Smooth muscle cell (in vitro differentiated cells): ENCODE measurements at regions not wholly inside any gene's neighbourhood (a gene's known extent, or its start where the extent isn't known, plus 50 kb on each side); places are given as distances from the start of the nearest gene placed in this dataset.

ENCODE experiments used
- DNase-seq: peaks from one replicate; lab custom pipeline; 2025; ENCODE audit not compliant: unreplicated experiment; lab: John Stamatoyannopoulos, UW
- H2AFZ ChIP-seq: fragments of 200-600 bp; sonication (generic); 2 replicates; pipeline ENCODE4 v1.6.0; 2016; ENCODE audit warnings: antibody characterized with exemption, low read depth, mild to moderate bottlenecking
- H3F3A ChIP-seq: fragments of 200-600 bp; sonication (generic); 2 replicates; pipeline ENCODE4 v1.6.0; 2017; ENCODE audit warnings: antibody characterized with exemption, low read depth
- H3K27ac ChIP-seq: fragments of 200-600 bp; sonication (generic); 2 replicates; pipeline ENCODE4 v1.5.1; 2016; ENCODE audit warnings: low read depth, mild to moderate bottlenecking
- H3K27me3 ChIP-seq: fragments of 200-600 bp; sonication (generic); 2 replicates; pipeline ENCODE4 v1.6.1; 2016; ENCODE audit warnings: low read depth, mild to moderate bottlenecking
- H3K36me3 ChIP-seq: fragments of 200-600 bp; sonication (generic); 2 replicates; pipeline ENCODE4 v1.5.1; 2016; ENCODE audit warnings: low read depth
- H3K4me1 ChIP-seq: fragments of 200-600 bp; sonication (generic); 2 replicates; pipeline ENCODE4 v1.5.1; 2016; ENCODE audit warnings: low read depth
- H3K4me2 ChIP-seq: fragments of 200-600 bp; sonication (generic); 2 replicates; pipeline ENCODE4 v1.6.0; 2016; ENCODE audit warnings: mild to moderate bottlenecking
- H3K4me3 ChIP-seq: fragments of 200-600 bp; sonication (generic); 2 replicates; pipeline ENCODE4 v1.5.1; 2016; ENCODE audit warnings: mild to moderate bottlenecking
- H3K79me2 ChIP-seq: fragments of 200-600 bp; sonication (generic); 2 replicates; pipeline ENCODE4 v1.6.0; 2016; ENCODE audit warnings: low read depth, mild to moderate bottlenecking
- H3K9ac ChIP-seq: fragments of 200-600 bp; sonication (generic); 2 replicates; pipeline ENCODE4 v1.6.0; 2016; ENCODE audit warnings: low read depth
- H3K9me3 ChIP-seq: fragments of 200-600 bp; sonication (generic); replicated peaks from 2 replicates; pipeline ENCODE4 v1.5.1; 2016; ENCODE audit warnings: low read depth
- H4K20me1 ChIP-seq: fragments of 200-600 bp; sonication (generic); 2 replicates; pipeline ENCODE4 v1.6.0; 2016; ENCODE audit warnings: low read depth
- WGBS: methylation state at CpG from one replicate; pipeline ENCODE4 v1.1.7; 2016; ENCODE audit warnings: low lambda C conversion rate; 5-methylcytosine and 5-hydroxymethylcytosine counted together
- TF ChIP-seq, protein P1 (sequence below): fragments of 200-600 bp; sonication (generic); IDR thresholded peaks from 2 replicates; pipeline ENCODE4 v1.5.1; 2017; ENCODE audit warnings: borderline replicate concordance, mild to moderate bottlenecking, antibody characterized with exemption; ENCODE audit not compliant: insufficient read depth, poor library complexity, severe bottlenecking

DNA sequence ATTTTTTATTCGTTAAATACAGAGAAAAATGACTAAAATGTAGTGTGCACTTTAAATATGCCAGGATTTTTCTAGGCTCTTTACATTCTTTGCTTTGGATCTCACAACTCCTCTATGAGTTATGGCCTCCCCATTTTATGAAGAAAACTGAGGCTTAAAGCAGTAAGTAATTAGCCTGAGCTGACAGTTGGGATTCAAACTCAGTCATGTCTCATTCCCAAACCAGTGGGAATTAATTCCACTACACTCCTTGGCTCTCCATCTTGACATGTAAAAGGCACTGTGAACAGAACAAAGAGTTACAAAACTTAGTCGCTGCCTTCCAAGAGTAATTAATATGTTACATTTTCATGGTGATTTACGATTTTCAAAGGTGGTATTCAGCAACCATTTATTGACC lies 351.9 kb downstream of the SATB2 start:
- Histone ChIP-seq H3K9ac (no peak overlapping the region), H3K36me3 (no peaks in the 10 kb centered on the region), H3F3A (no peaks in the 10 kb centered on the region), H4K20me1 (no peaks in the 10 kb centered on the region), H3K4me3 (no peak overlapping the region), H3K9me3 (no peaks in the 10 kb centered on the region), H3K27ac (no peak overlapping the region), H3K4me2 (no peak overlapping the region), H3K4me1 (no peaks in the 10 kb centered on the region), H2AFZ (no peak overlapping the region), H3K27me3 (no peaks in the 10 kb centered on the region), H3K79me2 (no peaks in the 10 kb centered on the region)
- 70% methylated on average over 3 of the region's 3 CpGs for WGBS
- DNase-seq, result no peak
- TF ChIP-seq, protein P1, sequence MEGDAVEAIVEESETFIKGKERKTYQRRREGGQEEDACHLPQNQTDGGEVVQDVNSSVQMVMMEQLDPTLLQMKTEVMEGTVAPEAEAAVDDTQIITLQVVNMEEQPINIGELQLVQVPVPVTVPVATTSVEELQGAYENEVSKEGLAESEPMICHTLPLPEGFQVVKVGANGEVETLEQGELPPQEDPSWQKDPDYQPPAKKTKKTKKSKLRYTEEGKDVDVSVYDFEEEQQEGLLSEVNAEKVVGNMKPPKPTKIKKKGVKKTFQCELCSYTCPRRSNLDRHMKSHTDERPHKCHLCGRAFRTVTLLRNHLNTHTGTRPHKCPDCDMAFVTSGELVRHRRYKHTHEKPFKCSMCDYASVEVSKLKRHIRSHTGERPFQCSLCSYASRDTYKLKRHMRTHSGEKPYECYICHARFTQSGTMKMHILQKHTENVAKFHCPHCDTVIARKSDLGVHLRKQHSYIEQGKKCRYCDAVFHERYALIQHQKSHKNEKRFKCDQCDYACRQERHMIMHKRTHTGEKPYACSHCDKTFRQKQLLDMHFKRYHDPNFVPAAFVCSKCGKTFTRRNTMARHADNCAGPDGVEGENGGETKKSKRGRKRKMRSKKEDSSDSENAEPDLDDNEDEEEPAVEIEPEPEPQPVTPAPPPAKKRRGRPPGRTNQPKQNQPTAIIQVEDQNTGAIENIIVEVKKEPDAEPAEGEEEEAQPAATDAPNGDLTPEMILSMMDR, result no peak

DNA sequence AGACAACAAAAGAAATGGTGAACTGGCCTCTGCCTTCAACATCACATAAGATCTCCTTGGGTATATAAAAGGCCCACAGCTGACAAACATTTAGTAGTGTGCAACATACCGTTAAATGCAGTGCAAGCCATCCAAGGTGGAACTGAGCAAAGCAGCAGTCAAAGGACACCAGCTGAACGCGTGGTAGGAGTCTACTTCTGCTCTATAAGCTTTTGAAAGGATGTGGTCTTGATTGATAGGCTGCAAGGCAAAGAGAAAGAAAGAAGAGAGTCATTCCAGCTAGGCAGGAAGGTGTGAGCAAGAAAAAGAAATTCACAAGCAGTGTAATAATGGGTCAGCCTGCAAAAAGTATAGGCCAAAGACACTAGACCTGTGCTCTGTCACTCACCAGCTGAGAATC lies 356.3 kb downstream of the SATB2 start:
- no peak overlapping the region for H3K27ac ChIP-seq
- no peak for DNase-seq
- no peak overlapping the region for H3K4me2 ChIP-seq
- TF ChIP-seq, protein P1, result no peak
- no peaks in the 10 kb centered on the region for H3K36me3 ChIP-seq
- no peak overlapping the region for H3K9ac ChIP-seq
- no peaks in the 10 kb centered on the region for H3K4me1 ChIP-seq
- H3K27me3 ChIP-seq, result no peaks in the 10 kb centered on the region
- no peak overlapping the region for H2AFZ ChIP-seq
- no peaks in the 10 kb centered on the region for H4K20me1 ChIP-seq
- no peaks in the 10 kb centered on the region for H3F3A ChIP-seq
- H3K9me3 ChIP-seq, result no peaks in the 10 kb centered on the region
- 91% methylated on average over 3 of the region's 3 CpGs for WGBS
- no peaks in the 10 kb centered on the region for H3K79me2 ChIP-seq
- H3K4me3 ChIP-seq, result no peak overlapping the region

DNA sequence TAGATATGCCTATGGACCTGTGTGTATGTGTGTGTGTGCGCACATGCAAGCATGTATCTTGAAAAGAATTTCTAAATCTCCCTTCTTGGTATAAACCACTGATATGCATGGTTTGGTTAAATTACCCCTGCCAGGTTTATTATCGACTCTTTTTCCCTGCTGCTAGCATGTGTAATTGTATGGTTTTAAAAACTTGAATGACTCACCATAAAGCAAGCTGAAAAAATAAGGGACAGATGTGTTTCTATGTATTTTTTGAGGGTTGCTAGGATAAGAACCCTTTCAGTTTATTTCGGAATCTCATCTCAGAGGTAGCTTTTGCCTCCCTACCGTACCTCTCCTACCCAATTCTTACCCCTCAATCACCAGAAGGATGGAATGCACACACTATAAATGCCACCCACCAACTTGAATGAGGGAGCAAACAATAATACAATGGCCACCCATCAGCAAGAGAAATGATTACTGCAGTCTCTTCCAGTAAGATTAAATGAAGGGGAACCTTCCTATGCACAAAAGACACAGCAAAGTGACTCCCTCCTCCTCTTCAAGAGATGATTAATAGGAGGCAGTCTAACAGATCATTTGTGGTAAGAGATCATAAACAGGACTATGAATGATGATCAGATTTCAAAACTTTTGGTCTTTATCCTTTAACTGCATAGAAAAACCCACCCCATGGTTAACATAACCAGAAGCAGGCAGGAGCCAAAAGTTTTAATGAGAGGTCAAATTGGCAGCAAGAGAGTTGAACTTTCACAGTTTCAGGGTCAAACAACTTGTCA lies 357.2 kb downstream of the SATB2 start:
- H2AFZ ChIP-seq, result no peak overlapping the region
- 86% methylated on average over 4 of the region's 4 CpGs for WGBS
- no peak overlapping the region for H3K9ac ChIP-seq
- no peak overlapping the region for H3K4me2 ChIP-seq
- H4K20me1 ChIP-seq, result no peaks in the 10 kb centered on the region
- no peaks in the 10 kb centered on the region for H3K9me3 ChIP-seq
- H3K27me3 ChIP-seq, result no peaks in the 10 kb centered on the region
- H3F3A ChIP-seq, result no peaks in the 10 kb centered on the region
- H3K79me2 ChIP-seq, result no peaks in the 10 kb centered on the region
- H3K4me1 ChIP-seq, result no peaks in the 10 kb centered on the region
- no peak overlapping the region for H3K27ac ChIP-seq
- no peak overlapping the region for H3K4me3 ChIP-seq
- DNase-seq, result no peak
- TF ChIP-seq, protein P1, result no peak
- H3K36me3 ChIP-seq, result no peaks in the 10 kb centered on the region

DNA sequence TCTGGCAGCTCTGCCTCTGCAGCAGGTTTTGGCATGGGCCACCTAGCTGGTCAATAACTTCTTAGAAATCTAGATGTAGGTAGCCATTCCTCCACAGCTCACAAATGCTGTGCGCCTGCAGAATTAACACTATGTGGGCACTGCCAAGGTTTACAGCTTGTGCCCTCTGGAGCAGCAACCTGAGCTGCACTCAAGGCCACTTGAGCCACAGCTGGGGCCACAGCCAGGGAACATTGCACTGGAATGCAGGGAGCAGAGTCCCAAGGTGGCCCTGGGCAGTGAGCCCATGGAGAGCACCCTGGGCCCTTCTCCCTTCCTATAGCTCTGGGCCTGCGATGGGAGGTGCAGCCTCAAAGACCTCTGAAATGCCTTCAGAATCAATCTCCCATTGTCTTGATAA lies 365.3 kb downstream of the SATB2 start:
- no peaks in the 10 kb centered on the region for H3K9me3 ChIP-seq
- H3K4me2 ChIP-seq, result no peak overlapping the region
- DNase-seq, result no peak
- TF ChIP-seq, protein P1, result no peak
- H3K79me2 ChIP-seq, result no peaks in the 10 kb centered on the region
- H3K4me3 ChIP-seq, result no peak overlapping the region
- no peaks in the 10 kb centered on the region for H3K27me3 ChIP-seq
- 93% methylated on average over 2 of the region's 2 CpGs for WGBS
- H2AFZ ChIP-seq, result no peak overlapping the region
- no peaks in the 10 kb centered on the region for H3K36me3 ChIP-seq
- no peaks in the 10 kb centered on the region for H3K4me1 ChIP-seq
- H4K20me1 ChIP-seq, result no peaks in the 10 kb centered on the region
- no peaks in the 10 kb centered on the region for H3F3A ChIP-seq
- H3K27ac ChIP-seq, result no peak overlapping the region
- no peak overlapping the region for H3K9ac ChIP-seq
